ENCODE measurements at regions not wholly inside any gene's neighbourhood (a gene's known extent, or its start where the extent isn't known, plus 50 kb on each side); places are given as distances from the start of the nearest gene placed in this dataset.

DNA sequence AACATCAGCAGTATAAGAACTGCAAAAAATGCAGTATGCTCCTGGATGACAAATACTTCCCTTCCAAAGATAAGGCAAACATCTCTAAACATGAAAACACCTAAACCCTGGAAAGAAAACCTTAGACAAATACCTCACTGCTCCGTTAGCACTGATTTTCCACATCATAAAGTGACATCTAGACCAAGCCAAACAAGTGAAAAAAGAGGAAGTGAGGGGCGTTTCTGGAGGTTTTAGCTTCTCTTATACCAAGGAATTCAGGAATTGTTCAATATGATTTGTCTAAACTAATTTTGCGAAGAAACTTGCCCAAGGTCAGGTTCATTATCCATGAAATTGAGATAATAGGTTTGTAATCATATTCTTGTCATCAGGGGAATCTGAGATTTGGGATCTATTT lies 279.7 kb downstream of the ADRA2A start:
- Histone ChIP-seq H3K27me3 (no peaks in the 10 kb centered on the region), H3K4me3 (no peak overlapping the region), H3K4me1 (ENCODE audit: low read depth) (no peaks in the 10 kb centered on the region), H3K27ac (no peak overlapping the region), H3K36me3 (no peaks in the 10 kb centered on the region), H3K9me3 (ENCODE audit: low read depth) (no peaks in the 10 kb centered on the region)
- DNase-seq (ENCODE audit: low read depth in 1 of 2, low spot score in 1 of 2), result no peak
- TF ChIP-seq, protein P1, sequence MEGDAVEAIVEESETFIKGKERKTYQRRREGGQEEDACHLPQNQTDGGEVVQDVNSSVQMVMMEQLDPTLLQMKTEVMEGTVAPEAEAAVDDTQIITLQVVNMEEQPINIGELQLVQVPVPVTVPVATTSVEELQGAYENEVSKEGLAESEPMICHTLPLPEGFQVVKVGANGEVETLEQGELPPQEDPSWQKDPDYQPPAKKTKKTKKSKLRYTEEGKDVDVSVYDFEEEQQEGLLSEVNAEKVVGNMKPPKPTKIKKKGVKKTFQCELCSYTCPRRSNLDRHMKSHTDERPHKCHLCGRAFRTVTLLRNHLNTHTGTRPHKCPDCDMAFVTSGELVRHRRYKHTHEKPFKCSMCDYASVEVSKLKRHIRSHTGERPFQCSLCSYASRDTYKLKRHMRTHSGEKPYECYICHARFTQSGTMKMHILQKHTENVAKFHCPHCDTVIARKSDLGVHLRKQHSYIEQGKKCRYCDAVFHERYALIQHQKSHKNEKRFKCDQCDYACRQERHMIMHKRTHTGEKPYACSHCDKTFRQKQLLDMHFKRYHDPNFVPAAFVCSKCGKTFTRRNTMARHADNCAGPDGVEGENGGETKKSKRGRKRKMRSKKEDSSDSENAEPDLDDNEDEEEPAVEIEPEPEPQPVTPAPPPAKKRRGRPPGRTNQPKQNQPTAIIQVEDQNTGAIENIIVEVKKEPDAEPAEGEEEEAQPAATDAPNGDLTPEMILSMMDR (IDR thresholded peaks at IDR 0.05; ENCODE audit: low read depth, low read length), result no peak

DNA sequence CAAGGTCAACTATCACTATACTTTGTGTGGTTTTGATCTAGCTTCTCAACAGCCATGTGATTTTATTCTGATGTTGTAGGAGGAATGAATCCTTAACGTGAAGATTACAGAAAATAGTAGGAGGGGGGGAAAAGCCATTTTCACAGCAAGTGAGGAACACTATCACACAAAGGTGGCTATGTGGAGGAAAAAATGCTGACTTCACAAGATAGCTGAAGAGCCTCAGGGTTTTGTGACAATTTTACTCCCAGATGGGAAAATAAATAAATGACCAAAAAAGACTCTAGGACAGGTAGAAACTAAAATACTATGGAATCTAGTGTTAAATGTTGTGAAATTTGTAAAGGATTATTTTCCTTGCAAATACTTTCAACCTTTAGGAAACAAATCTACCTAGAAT lies 281.0 kb downstream of the ADRA2A start:
- TF ChIP-seq, protein P1 (IDR thresholded peaks at IDR 0.05; ENCODE audit: low read depth, low read length), result no peak
- no peak for DNase-seq (ENCODE audit: low read depth in 1 of 2, low spot score in 1 of 2)
- H3K4me3 ChIP-seq, result no peak overlapping the region

DNA sequence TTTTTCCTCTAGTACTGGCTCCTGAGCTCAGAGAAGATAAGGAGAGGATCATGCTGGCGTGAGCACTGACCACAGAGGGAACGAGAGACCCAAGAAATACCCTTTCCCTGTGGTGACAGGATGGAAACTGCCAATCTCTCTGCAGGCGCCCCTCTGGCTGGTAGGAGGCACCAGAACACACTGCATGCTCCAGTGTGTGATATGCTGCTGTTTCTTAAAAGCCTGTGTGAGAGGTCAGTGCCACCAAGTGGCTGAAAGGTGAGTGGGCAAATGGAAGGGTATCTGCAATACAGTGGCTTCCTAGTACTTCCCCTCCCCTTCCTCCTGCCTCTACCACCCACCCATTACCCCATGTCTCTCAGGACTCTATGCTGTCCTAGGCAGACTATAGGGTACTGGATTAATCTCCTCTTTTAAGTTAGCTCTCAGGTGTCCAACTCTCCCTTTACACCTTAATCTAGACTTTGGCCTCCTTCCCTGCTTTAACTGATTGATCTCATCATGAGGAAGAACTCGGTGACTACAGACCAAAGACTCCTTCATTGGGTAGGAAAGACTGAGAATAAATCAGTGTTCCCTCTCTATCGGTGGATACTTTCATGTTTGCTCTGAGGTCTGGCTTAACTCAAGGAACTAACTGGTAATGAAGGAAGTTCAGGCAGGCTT lies 283.6 kb downstream of the ADRA2A start:
- Histone ChIP-seq H3K4me3 (no peak overlapping the region), H3K4me1 (ENCODE audit: low read depth) (no peaks in the 10 kb centered on the region), H3K27me3 (no peaks in the 10 kb centered on the region), H3K9me3 (ENCODE audit: low read depth) (no peaks in the 10 kb centered on the region), H3K27ac (no peak overlapping the region), H3K36me3 (no peaks in the 10 kb centered on the region)
- peak; percentile 2 to 80 for DNase-seq (ENCODE audit: low read depth in 1 of 2, low spot score in 1 of 2)
- TF ChIP-seq, protein P1 (IDR thresholded peaks at IDR 0.05; ENCODE audit: low read depth, low read length), result no peak

More for the DNA sequence above, 281.0 kb downstream of the ADRA2A start:
- H3K9me3 ChIP-seq (ENCODE audit: low read depth), result no peaks in the 10 kb centered on the region
- H3K36me3 ChIP-seq, result no peaks in the 10 kb centered on the region
- no peaks in the 10 kb centered on the region for H3K27me3 ChIP-seq
- no peak overlapping the region for H3K27ac ChIP-seq
- H3K4me1 ChIP-seq (ENCODE audit: low read depth), result no peaks in the 10 kb centered on the region

DNA sequence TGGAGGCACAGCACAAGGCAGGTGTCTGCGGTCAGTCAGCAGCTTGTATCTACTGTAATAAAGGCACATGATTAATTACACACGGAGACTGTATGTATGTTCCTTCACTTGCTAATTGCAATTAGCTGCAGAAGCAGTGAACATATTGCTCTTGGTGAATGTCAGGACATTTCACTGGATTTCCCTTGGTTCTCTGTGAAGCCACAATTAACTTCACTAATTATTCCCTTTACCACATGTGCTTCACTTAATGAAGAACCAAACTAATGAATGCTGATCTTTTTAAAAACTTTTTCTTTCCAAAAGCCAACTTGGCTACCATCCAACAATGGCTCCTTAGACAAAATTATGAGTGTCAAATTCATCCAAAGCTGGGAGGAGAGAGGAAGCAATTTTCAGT lies 290.7 kb downstream of the ADRA2A start:
- Histone ChIP-seq H3K4me1 (ENCODE audit: low read depth) (no peaks in the 10 kb centered on the region), H3K27ac (no peak overlapping the region), H3K36me3 (no peaks in the 10 kb centered on the region), H3K4me3 (no peak overlapping the region), H3K27me3 (no peaks in the 10 kb centered on the region), H3K9me3 (ENCODE audit: low read depth) (no peaks in the 10 kb centered on the region)
- TF ChIP-seq, protein P1 (IDR thresholded peaks at IDR 0.05; ENCODE audit: low read depth, low read length), result no peak
- peak in 1 of 2 donors; percentile 0 for DNase-seq (ENCODE audit: low read depth in 1 of 2, low spot score in 1 of 2)

DNA sequence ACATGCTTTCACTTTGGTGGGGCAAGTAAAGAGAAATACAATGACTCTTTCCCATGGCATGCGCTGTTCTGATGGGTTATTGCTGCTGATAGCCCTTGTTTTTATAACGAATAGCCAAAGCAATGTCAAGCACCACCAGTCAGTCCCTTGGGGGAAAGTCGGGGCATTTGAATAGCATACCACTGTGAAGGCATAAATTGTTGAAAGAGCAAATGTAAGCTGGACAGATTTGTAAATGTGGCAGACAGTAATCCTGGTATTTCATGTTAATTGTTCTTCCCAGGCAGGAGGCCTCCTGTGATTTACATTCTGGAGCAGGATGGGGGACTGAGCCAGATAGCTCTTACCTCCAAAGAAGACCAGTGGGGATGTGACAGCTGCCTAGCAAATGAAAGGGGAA lies 293.3 kb downstream of the ADRA2A start:
- Histone ChIP-seq H3K4me3 (no peak overlapping the region), H3K27me3 (no peaks in the 10 kb centered on the region), H3K9me3 (ENCODE audit: low read depth) (no peaks in the 10 kb centered on the region), H3K36me3 (no peaks in the 10 kb centered on the region), H3K27ac (no peak overlapping the region), H3K4me1 (ENCODE audit: low read depth) (no peaks in the 10 kb centered on the region)
- TF ChIP-seq, protein P1 (IDR thresholded peaks at IDR 0.05; ENCODE audit: low read depth, low read length), result no peak
- DNase-seq (ENCODE audit: low read depth in 1 of 2, low spot score in 1 of 2), result no peak

Measured in cardiac muscle cell (in vitro differentiated cells and primary cell).